ENCODE measurements at regions not wholly inside any gene's neighbourhood (a gene's known extent, or its start where the extent isn't known, plus 50 kb on each side); places are given as distances from the start of the nearest gene placed in this dataset.

DNA sequence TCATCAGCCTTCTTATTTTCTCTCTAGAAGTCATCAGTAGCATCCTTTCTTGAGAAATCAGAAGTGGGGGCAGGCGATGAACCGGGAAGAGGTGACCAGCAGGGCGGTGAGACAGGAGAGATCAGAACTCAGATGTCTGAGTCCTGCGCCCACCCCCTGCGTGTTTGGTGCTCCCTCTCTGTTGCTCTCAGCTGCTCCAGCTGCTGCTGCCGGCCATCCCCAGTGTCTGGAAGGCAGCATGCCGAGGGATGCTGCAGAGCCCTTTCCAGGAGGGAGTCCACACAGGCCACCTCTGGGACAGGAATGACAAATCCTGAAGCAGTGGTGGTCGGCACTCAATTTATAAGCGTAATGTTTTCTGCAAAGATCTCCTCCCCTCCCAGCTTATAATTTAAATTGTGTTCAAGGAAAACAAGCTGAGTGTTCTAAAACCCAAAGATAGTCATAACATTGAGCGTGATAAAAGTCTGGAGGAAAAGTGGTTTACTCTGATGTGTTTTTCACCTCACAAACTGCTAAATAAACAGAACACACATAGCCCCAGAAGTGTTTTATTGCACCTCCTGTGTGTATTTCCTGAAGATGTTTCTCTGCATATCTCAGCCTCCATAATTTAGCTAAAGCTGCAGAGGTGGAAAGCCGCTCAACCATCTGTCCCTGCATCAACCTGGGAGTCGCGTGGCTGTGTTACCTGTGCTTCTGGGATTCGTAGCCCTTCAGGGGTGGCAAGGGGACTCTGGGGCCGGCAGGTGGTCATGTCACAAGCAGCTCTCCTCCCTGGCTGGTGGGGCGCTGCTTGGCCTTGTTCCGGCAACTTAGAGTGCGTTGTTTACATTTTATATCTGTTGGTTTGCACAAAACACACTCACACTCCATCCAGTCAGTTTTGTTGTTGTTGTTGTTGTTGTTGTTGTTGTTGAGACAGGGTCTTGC lies 191.2 kb downstream of the USP12 start:
- DNase-seq (ENCODE audit: insufficient read length, low spot score) (no peak), FAIRE-seq (no peak)
- TF ChIP-seq POU2F2 (IDR thresholded peaks at IDR 0.05; ENCODE audit: low read depth, low read length) (no peak), POLR2AphosphoS5 (IDR thresholded peaks at IDR 0.05; ENCODE audit: low read depth, low read length) (no peak), POLR2A (IDR thresholded peaks at IDR 0.05; ENCODE audit: low read depth, low read length) (no peak), SPI1 (IDR thresholded peaks at IDR 0.05; ENCODE audit: low read depth, low read length) (no peak), TAF1 (IDR thresholded peaks at IDR 0.05; ENCODE audit: low read depth, low read length) (no peak), PAX5 (IDR thresholded peaks at IDR 0.05; ENCODE audit: insufficient read depth, low read length, severe bottlenecking) (no peak)

DNA sequence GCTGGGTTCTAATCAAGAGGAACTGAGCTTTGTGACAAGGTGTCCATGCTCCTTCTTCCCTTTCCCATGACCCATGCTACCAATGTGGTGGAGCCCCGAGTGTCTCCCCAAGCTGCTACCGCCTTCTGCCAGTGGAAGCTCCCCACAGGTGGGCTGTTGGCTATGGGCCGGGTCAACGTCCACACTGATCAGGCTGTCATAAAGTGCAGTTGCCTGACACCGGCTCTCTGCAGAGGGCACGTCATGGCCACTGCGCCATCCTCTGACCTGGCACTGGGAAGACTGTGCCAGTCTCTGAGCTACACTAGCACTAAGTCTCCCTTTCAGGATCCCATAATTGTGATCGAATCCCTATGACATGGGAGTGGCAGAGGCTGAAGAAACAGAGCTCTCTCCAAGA lies 192.3 kb downstream of the USP12 start:
- FAIRE-seq, result no peak
- no peak for DNase-seq (ENCODE audit: insufficient read length, low spot score)
- TF ChIP-seq POU2F2 (IDR thresholded peaks at IDR 0.05; ENCODE audit: low read depth, low read length), result no peak
- TF ChIP-seq POLR2AphosphoS5 (IDR thresholded peaks at IDR 0.05; ENCODE audit: low read depth, low read length), result no peak
- no peak for TF ChIP-seq SPI1 (IDR thresholded peaks at IDR 0.05; ENCODE audit: low read depth, low read length)
- TF ChIP-seq POLR2A (IDR thresholded peaks at IDR 0.05; ENCODE audit: low read depth, low read length), result no peak
- TF ChIP-seq TAF1 (IDR thresholded peaks at IDR 0.05; ENCODE audit: low read depth, low read length), result no peak
- TF ChIP-seq PAX5 (IDR thresholded peaks at IDR 0.05; ENCODE audit: insufficient read depth, low read length, severe bottlenecking), result no peak

DNA sequence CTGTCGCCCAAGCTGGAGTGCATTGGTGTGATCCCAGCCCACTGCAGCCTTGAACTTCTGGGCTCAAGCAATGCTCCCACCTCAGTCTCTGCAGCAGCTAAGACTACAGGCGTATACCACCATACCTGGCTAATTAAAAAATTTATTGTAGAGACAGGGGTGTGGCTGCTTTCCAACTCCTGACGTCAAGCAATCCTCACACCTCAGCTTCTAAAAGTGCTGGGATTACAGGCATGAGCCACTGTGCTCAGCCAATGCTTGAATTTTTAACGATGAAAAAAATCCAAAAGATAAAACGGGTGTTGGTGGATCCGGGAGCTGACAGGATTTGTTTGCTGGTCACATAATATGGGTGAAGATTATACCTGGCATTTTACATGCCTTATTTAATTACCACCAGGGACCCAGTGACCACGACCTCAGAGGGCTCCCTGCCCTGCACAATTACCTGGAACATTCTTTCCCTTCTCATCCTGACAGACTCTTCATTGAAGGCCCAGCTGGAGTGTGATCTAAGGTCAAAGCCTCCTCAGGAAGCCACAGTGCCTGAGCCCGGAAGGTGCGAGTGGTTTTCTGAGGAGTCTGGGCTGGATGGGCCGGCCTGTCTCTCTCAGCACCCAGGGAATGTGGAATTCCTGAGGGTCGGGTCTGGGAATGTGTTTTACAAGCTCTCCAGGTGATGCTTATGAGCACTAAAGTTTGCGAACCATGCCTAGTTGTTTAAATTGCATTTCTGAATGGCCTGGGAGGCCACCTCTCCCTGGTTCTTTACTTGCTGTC lies 193.3 kb downstream of the USP12 start:
- DNase-seq (ENCODE audit: insufficient read length, low spot score) (no peak), FAIRE-seq (no peak)
- TF ChIP-seq POU2F2 (IDR thresholded peaks at IDR 0.05; ENCODE audit: low read depth, low read length) (no peak), POLR2AphosphoS5 (IDR thresholded peaks at IDR 0.05; ENCODE audit: low read depth, low read length) (no peak), POLR2A (IDR thresholded peaks at IDR 0.05; ENCODE audit: low read depth, low read length) (no peak), TAF1 (IDR thresholded peaks at IDR 0.05; ENCODE audit: low read depth, low read length) (no peak)

DNA sequence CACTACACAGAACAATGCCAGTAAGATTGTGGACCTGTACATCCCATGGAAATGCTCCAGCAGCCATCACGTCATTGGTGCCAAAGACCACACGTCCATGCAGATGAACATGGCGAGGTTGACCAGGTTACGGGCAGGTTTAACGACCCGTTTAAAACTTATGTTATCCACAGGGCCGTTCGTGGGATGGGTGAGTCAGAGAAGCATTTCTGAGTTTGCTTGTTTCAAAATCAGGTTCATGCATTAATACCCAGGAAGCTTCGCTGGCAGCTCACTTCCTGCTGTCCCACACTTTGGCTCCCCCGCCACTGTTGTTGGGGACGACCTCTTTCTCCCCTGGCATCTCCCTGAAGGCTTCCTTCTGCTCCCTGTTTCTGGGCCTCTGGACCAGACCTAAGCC lies 194.1 kb downstream of the USP12 start:
- TF ChIP-seq SPI1 (IDR thresholded peaks at IDR 0.05; ENCODE audit: low read depth, low read length), result no peak
- TF ChIP-seq TAF1 (IDR thresholded peaks at IDR 0.05; ENCODE audit: low read depth, low read length), result no peak
- no peak for TF ChIP-seq PAX5 (IDR thresholded peaks at IDR 0.05; ENCODE audit: insufficient read depth, low read length, severe bottlenecking)
- no peak for TF ChIP-seq POU2F2 (IDR thresholded peaks at IDR 0.05; ENCODE audit: low read depth, low read length)
- TF ChIP-seq POLR2AphosphoS5 (IDR thresholded peaks at IDR 0.05; ENCODE audit: low read depth, low read length), result no peak
- no peak for TF ChIP-seq POLR2A (IDR thresholded peaks at IDR 0.05; ENCODE audit: low read depth, low read length)
- no peak for DNase-seq (ENCODE audit: insufficient read length, low spot score)
- no peak for FAIRE-seq

DNA sequence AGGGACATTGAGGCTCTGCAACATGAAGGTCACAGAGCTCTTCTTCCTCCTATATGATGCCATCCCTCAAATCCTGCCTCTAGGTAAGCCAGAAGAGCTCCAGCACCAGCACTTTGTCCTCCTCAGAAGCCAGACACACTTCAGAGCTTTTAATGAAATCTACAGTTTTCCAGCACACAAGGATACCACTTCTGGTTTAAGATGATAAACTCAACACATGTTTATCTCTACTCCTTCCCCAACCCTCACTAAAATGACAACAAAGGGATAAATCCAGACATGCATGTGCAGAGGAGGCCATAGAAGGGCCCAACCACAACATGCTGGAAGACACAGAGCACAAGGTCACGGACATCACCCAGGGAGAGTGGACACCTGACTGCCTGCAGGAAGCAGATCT lies 195.3 kb downstream of the USP12 start:
- DNase-seq (ENCODE audit: insufficient read length, low spot score), result no peak
- no peak for TF ChIP-seq SPI1 (IDR thresholded peaks at IDR 0.05; ENCODE audit: low read depth, low read length)
- no peak for TF ChIP-seq POLR2AphosphoS5 (IDR thresholded peaks at IDR 0.05; ENCODE audit: low read depth, low read length)
- TF ChIP-seq TAF1 (IDR thresholded peaks at IDR 0.05; ENCODE audit: low read depth, low read length), result no peak
- TF ChIP-seq POU2F2 (IDR thresholded peaks at IDR 0.05; ENCODE audit: low read depth, low read length), result no peak
- no peak for TF ChIP-seq POLR2A (IDR thresholded peaks at IDR 0.05; ENCODE audit: low read depth, low read length)
- no peak for TF ChIP-seq PAX5 (IDR thresholded peaks at IDR 0.05; ENCODE audit: insufficient read depth, low read length, severe bottlenecking)
- FAIRE-seq, result no peak

DNA sequence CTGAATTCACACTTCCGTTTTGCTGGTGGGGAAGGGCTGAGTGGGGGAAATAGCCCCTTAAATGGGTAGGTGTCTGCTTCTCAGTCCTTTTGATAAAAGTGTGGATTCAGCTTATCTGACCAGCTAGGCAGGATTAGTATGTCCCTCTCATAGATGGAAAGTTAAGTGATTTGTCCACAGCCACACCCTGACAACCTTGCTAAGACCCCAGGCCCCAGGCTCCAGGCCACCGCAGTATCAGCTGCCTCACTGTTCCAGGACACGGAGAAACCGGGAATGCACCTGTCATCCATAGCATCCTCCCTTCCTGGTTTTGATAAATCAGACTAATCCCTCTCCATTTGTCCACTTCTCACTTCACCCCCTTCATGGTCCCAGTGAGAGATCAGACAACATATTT lies 197.7 kb downstream of the USP12 start:
- FAIRE-seq, result no peak
- TF ChIP-seq POLR2AphosphoS5 (IDR thresholded peaks at IDR 0.05; ENCODE audit: low read depth, low read length) (no peak), TAF1 (IDR thresholded peaks at IDR 0.05; ENCODE audit: low read depth, low read length) (no peak), SPI1 (IDR thresholded peaks at IDR 0.05; ENCODE audit: low read depth, low read length) (no peak), POLR2A (IDR thresholded peaks at IDR 0.05; ENCODE audit: low read depth, low read length) (no peak), POU2F2 (IDR thresholded peaks at IDR 0.05; ENCODE audit: low read depth, low read length) (no peak), PAX5 (IDR thresholded peaks at IDR 0.05; ENCODE audit: insufficient read depth, low read length, severe bottlenecking) (no peak)

DNA sequence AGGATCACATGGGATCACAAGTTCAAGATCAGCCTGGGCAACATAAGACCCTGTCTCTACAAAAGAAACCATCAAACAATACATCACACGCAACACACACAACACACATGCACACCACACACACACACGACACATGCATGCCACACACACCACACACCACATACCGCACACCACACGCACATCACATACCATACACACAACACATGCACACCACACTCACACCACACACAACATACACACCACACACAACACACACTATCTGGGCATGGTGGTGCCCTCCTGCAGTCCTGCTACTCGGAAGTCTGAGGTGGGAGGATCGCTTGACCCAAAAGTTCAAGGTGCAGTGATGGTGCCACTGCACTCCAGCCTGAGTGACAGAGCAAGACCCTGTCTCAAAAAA lies 198.3 kb downstream of the USP12 start:
- TF ChIP-seq POU2F2 (IDR thresholded peaks at IDR 0.05; ENCODE audit: low read depth, low read length) (no peak), POLR2A (IDR thresholded peaks at IDR 0.05; ENCODE audit: low read depth, low read length) (no peak), PAX5 (IDR thresholded peaks at IDR 0.05; ENCODE audit: insufficient read depth, low read length, severe bottlenecking) (no peak), TAF1 (IDR thresholded peaks at IDR 0.05; ENCODE audit: low read depth, low read length) (no peak), SPI1 (IDR thresholded peaks at IDR 0.05; ENCODE audit: low read depth, low read length) (no peak), POLR2AphosphoS5 (IDR thresholded peaks at IDR 0.05; ENCODE audit: low read depth, low read length) (no peak)
- no peak for DNase-seq (ENCODE audit: insufficient read length, low spot score)
- peak; percentile 82 for FAIRE-seq

More for the DNA sequence above, 197.7 kb downstream of the USP12 start:
- no peak for DNase-seq (ENCODE audit: insufficient read length, low spot score)

DNA sequence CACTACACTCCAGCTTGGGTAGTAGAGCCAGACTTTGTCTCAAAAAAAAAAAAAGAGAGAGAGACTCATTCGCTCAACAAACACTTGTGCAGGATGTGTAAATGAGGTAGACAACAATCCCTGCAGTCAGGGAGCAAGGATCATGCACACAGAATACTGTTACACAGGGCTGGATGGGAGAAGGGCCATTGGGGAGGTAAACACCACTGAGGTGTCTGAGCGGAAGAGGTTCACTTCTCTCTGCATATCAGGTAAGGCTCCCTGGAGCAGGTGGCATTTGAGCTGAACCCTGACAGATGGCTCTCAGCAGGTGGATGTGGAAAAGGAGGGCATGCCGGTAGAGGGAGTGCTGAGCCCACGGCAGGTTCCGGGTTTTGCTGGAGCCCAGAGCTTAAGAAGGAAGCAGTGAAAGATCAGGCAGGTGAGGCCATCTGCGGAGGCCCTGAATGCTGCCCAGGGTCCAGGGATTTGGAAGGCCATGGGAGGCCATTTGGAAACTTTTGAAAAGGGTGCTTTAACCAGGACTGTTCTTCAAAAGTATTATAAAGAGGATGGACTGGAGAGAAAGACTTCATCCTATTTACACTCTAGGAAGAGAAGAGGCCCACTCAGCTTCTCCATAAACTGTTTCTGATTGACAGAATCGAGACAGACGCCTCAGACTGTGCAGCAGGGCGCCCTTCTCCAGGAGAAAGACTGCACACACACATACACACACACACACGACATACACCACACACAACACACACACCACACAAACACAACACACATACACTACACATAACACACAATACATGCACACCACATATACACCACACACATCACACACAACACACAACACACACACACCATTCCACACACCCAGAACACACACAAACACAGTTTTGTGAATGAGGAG lies 199.4 kb downstream of the USP12 start:
- TF ChIP-seq SPI1 (IDR thresholded peaks at IDR 0.05; ENCODE audit: low read depth, low read length) (no peak), TAF1 (IDR thresholded peaks at IDR 0.05; ENCODE audit: low read depth, low read length) (no peak), POLR2AphosphoS5 (IDR thresholded peaks at IDR 0.05; ENCODE audit: low read depth, low read length) (no peak), PAX5 (IDR thresholded peaks at IDR 0.05; ENCODE audit: insufficient read depth, low read length, severe bottlenecking) (no peak), POLR2A (IDR thresholded peaks at IDR 0.05; ENCODE audit: low read depth, low read length) (no peak), POU2F2 (IDR thresholded peaks at IDR 0.05; ENCODE audit: low read depth, low read length) (no peak)
- DNase-seq (ENCODE audit: insufficient read length, low spot score) (no peak), FAIRE-seq (peak; percentile 80)
